Activated CD4-positive, alpha-beta T cell treated with anti-CD3 and anti-CD28 coated beads, Interleukin-2, amount 50 U/mL, for 16 hours (primary cell): ENCODE measurements at regions not wholly inside any gene's neighbourhood (a gene's known extent, or its start where the extent isn't known, plus 50 kb on each side); places are given as distances from the start of the nearest gene placed in this dataset.
"Not testable (repeated sequence)": the region's sequence is repeated elsewhere in the genome, so short reads cannot be mapped to it uniquely, and the experiment has no call there.

Experiments
- DNase-seq: peaks from one replicate; pipeline ENCODE4 v3.0.0-alpha.2; 2020

DNA sequence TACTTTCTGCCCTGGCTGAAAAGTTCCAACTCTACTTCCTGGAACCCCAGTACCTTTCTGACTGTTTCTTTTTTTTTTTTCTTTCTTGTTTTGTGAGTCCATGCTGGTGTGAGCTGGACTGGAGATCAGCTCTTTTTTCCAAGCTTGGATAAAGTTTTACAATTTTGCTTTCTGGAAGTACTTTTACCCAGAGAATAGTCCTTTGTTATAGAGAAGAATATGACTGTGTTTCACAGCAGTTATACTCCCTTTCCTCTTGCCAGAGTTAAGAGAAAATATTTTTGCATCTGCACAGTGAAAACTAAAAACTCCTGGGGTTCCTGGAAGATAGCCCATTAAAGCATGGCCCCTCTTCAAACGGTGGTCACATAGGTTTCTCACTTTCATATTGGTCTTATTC lies 1100.6 kb downstream of the OTOL1 start:
- DNase-seq = no peak

DNA sequence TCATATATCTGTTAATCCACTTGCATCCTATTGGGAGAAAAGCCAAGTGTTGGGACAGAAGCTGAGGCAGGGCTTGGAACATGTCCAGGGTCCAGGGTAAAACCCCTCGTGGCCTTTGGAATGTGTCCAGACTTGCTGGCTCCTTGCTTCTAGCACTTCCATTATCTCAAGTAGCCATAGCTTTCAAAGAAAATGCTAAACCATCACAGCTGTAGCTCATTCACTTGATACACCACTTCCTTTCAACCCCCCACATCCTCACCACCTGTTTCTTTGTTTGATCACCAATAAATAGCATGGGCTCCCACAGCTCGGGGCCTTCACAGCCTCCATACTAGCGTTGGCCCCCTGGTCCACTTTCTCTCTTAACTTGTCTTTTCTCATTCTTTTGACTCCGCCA lies 1101.9 kb downstream of the OTOL1 start:
- DNase-seq = not testable (repeated sequence)

GRCh38 chr3:162599742-162600141 lies 1103.1 kb downstream of the OTOL1 start:
- not testable (repeated sequence) for DNase-seq

- no peak for DNase-seq
Measured at GRCh38 chr3:162601101-162601670, 1104.6 kb downstream of the OTOL1 start.

DNA sequence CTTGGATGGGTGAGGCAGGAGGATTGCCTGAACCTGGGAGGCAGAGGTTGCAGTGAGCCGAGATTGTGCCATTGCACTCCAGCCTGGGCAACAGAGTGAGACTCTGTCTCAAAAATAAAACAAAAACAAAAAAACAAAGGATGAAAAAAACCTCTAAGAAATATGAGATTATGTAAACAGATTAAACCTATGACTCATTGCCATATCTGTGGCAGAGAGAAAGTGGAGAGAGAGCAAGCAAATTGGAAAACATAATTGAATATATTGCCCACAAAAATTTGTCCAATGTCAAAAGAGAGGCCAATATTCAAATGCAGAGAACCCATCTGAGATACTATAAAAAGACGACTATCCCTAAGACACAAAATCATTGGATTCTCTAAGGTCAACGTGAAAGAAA lies 1106.0 kb downstream of the OTOL1 start:
- no peak for DNase-seq

GRCh38 chr3:162605651-162606204 lies 1109.1 kb downstream of the OTOL1 start:
- no peak for DNase-seq

- no peak for DNase-seq
Measured at GRCh38 chr3:162610261-162610660, 1113.7 kb downstream of the OTOL1 start.

GRCh38 chr3:162612991-162613390 lies 1116.4 kb downstream of the OTOL1 start:
- DNase-seq = no peak

GRCh38 chr3:162626172-162626571 lies 1129.6 kb downstream of the OTOL1 start:
- DNase-seq = no peak

GRCh38 chr3:162628531-162628930 lies 1131.9 kb downstream of the OTOL1 start:
- no peak for DNase-seq

DNA sequence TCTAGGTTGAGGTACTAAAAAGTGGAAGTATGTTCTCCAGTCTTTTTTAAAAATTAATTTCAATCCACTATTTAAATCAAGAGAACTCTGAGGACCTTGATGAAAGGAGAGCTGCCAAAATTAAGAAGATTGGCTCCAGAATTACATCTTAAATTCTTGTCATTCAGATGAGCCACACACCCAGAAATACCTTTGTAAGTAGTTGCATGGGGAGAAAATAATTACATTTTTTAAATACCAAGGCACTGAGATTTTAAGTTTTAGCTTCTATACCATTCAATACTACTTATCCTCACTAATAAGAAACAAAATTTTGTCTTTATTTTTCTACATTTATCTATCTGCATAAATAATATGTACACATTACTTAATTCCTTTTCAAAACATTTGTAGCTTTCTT lies 1132.8 kb downstream of the OTOL1 start:
- no peak for DNase-seq

- no peak for DNase-seq
Measured at GRCh38 chr3:162632672-162633071, 1136.1 kb downstream of the OTOL1 start.

DNA sequence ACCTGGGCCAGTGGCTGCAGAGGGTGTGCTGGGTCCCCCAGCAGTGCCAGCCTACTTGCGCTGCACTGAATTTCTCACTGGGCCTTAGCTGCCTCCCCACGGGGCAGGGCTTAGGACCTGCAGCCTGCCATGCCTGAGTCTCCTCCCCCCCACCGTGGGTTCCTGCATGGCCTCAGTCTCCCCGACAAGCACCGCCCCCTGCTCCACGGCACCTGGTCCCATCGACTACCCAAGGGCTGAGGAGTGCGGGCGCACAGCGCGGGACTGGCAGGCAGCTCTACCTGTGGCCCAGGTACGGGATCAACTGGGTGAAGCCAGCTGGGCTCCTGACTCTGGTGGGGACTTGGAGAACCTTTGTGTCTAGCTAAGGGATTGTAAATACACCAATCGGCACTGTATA lies 1143.6 kb downstream of the OTOL1 start:
- DNase-seq = not testable (repeated sequence)

- no peak for DNase-seq
Measured at GRCh38 chr3:162641317-162641716, 1144.7 kb downstream of the OTOL1 start.

DNA sequence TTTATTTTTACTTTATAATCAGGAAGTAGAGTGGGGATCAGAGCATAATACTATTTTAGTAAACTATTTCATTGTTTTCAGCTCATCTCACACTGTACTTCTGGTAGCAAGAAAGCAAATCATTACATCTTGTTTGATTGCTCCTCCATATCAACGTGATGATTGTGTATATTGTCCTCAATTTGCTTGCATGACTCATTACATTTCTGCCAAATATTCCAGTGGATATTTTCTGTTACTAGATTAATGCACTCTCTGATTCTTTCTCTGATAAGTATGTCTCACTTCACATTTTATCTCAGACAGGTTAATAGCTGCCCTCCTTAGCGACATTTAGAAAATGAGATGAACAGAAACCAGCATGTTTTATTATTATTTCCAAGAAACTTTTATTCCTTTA lies 1145.3 kb downstream of the OTOL1 start:
- no peak for DNase-seq

DNA sequence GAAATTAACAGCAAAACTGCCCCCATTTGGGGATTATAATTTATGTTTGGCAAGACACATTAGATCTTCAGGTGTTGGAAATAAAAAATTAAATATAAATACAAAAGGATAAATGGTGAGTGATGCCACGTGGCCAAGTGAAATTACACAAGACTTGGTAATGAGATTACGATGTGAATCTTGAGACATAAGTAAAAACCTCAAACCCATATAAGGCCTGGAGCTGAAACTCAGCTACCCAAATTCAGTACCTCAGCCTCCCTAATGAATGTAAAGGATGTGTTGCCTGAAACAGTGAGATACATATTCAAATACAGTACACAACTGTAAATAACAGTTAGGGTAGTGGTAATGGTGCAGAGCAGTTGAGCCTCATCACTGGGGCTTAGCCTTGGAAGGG lies 1146.6 kb downstream of the OTOL1 start:
- no peak for DNase-seq

- no peak for DNase-seq
Measured at GRCh38 chr3:162647321-162647720, 1150.7 kb downstream of the OTOL1 start.

GRCh38 chr3:162658003-162658402 lies 1161.4 kb downstream of the OTOL1 start:
- DNase-seq = no peak

DNA sequence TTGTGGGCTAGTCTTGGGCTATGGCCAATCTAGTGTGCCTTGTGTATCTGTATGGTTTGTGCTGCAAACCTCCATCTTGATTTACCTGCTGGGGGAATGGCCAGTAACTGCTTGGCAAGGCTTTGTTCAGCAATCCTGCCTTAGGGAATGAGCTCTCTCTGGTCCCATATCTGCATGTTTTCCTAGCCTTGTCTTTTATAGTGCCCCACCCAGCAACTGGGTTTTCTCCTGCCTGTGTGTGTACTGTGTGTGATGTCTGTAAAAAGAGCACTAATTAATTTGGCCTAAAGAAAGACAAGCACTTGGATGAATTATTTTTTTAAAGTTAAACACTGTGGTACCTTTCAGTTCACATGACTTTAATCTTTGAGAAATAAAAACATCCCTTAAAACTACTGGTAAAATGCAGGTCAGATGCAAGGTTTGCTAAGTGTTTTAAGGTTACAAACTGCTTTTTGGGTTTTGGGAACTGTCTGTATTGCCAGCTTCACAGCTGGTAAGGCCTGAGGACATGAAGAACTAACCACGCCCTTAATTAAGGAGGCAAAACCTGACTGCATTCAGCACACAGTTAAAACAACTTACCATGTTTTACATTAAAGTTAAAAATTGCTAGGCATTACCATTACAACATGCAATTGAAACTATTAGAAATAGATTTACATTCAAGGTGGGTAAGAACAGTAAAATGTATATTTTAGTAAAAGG lies 1169.2 kb downstream of the OTOL1 start:
- DNase-seq = no peak

DNA sequence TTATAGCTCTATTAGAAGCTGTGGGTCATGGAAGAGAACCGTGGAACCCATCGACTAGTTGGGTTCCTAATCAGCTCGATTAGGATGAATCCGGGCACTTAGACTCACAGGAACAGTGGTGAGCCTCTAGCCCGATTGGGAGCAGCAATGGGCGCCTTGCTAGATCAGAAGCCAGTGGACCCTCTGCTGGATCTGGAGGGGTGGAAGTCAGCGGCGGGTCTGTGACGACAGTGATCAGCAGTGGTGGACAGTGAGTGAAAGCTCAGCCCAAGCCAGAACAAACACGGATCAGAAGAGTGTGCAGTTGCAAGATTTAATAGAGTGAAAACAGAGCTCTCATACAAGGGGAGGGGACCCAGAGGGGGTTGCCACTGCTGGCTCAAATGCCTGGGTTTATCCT lies 1170.2 kb downstream of the OTOL1 start:
- DNase-seq = no peak

DNA sequence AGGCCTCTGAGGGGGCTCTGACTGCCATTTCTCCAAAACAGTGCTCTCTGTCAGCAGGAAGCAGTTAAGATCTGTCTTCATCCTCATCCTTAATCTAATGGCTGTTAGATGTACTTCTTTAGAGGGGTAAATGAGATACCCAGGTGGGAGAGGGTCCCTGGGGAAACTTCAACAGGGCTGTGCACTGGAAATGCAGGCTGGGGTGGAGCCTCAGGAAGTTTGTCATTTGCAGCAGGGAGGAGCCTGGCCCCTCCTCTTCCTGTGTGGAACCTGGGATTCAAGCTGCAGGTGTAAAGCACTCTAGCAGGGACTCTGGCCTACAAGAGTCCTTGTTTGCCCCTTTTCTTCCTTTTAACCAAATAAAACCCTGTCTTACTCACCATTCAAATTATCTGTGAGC lies 1173.6 kb downstream of the OTOL1 start:
- DNase-seq = no peak

DNA sequence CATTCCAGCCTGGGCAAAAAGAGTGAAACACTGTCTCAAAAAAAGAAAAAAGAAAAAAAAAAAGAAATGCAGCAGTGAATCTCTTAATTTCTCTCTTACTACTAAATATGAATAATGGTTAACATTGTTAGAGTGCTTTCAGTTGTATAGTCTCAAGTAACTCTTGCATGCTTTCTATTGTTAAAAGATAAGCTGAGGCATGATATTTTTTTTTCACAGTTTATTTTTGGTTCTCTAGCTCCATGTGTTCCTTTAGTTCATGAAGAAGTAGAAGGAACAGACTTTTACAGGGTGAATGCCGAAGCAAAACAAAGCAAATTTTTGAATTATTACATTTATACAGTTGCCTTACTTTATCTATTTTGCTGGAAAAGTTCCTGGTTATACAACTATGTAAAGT lies 1180.9 kb downstream of the OTOL1 start:
- no peak for DNase-seq

- no peak for DNase-seq
Measured at GRCh38 chr3:162678941-162679340, 1182.3 kb downstream of the OTOL1 start.

- no peak for DNase-seq
Measured at GRCh38 chr3:162684260-162684659, 1187.7 kb downstream of the OTOL1 start.

GRCh38 chr3:162699291-162699690 lies 1202.7 kb downstream of the OTOL1 start:
- no peak for DNase-seq
